ENCODE measurements at regions not wholly inside any gene's neighbourhood (a gene's known extent, or its start where the extent isn't known, plus 50 kb on each side); places are given as distances from the start of the nearest gene placed in this dataset.

DNA sequence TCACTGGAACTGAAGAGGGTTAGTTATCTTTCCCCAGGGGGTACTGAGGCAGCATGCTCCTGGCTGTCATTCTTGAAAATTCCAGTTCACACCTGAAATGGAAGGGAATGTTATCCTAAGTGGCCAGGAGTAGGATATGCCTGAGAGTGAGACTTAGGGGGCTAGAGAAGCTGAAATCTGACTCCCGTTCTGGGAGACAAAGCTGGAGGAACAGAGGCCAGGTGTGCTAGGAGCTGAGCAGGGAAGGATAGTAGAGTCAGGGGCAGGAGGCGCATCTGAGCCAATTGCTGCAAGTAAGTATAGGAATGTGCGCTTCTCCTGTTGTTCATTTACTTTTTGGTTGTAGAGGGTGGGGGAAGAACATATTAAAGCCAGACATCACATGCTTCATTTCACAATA lies 58.1 kb upstream of the KIAA1217 start:
- no peak for TF ChIP-seq CTCF (IDR thresholded peaks at IDR 0.05; ENCODE audit: low read depth, low read length, missing control alignments)
- no peak overlapping the region for H3K4me3 ChIP-seq (ENCODE audit: low read depth, low read length)
- in situ Hi-C loops (cut with HindIII; ENCODE audit: low sequenced_read_pairs), result no loop called here
- no peak for DNase-seq (ENCODE audit: low read depth)

DNA sequence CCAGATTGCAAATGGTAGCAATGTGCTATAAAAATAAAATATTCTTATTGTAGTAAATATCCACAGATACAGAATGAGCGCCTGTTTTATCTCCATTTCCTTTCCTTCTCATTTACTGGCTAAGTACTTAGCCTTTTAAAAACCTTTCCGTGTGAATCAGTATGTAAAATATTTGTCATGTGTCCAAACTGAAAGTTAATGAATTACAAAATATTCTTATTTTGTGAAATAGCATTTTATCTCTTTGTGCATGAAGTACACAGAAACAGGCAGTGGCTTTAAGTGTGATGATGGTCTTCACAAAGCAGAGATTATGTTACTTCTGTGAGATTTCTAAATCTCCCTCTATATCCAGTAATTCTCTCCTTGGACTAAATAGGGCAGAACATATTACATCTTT lies 56.7 kb upstream of the KIAA1217 start:
- DNase-seq (ENCODE audit: low read depth), result no peak
- in situ Hi-C loops (cut with HindIII; ENCODE audit: low sequenced_read_pairs), result no loop called here
- no peak for TF ChIP-seq CTCF (IDR thresholded peaks at IDR 0.05; ENCODE audit: low read depth, low read length, missing control alignments)
- no peak overlapping the region for H3K4me3 ChIP-seq (ENCODE audit: low read depth, low read length)

DNA sequence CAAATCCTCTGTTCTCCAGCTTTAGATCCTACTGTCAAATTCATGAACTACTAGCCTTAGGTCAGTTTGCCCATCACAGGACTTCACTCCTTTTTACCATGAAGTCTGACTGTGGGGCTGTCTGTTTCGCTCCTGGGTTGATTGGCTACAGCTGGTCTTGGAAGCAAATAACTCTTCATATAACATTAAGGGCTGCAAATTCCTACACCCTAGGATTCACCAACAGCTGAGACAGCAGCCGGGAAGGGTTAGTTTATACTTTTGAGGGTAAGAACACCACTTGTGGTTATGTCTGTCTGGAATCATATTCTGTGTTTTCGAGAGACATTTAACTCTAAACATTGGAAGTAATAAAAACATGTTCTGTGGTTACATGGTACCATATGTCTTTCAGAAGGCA lies 55.9 kb upstream of the KIAA1217 start:
- DNase-seq (ENCODE audit: low read depth), result peak; percentile 20
- H3K4me3 ChIP-seq (ENCODE audit: low read depth, low read length), result no peak overlapping the region
- TF ChIP-seq CTCF (IDR thresholded peaks at IDR 0.05; ENCODE audit: low read depth, low read length, missing control alignments), result no peak
- in situ Hi-C loops (cut with HindIII; ENCODE audit: low sequenced_read_pairs), result no loop called here

DNA sequence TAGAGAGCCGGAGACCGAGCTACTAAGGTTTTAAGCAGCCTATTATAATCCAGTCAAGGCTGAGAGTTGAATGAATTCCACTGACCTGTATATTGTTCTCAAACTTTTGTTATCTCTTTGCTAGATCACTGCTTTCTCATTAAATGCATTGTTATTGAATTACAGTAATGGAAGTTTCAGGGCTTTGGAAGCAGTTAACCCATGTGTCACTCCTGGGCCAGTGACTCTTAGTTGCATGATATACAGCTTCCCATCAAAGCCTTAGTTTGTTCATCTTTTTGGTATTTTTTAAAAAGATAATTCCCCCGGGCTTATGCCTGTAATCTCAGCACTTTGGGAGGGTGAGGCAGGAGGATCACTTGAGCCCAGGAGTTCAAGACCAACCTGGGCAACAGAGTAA lies 55.4 kb upstream of the KIAA1217 start:
- TF ChIP-seq CTCF (IDR thresholded peaks at IDR 0.05; ENCODE audit: low read depth, low read length, missing control alignments), result no peak
- in situ Hi-C loops (cut with HindIII; ENCODE audit: low sequenced_read_pairs), result no loop called here
- no peak overlapping the region for H3K4me3 ChIP-seq (ENCODE audit: low read depth, low read length)
- no peak for DNase-seq (ENCODE audit: low read depth)

GRCh38 chr10:24156686-24157085 lies 52.3 kb upstream of the KIAA1217 start:
- H3K4me3 ChIP-seq (ENCODE audit: low read depth, low read length), result no peak overlapping the region
- no peak for TF ChIP-seq CTCF (IDR thresholded peaks at IDR 0.05; ENCODE audit: low read depth, low read length, missing control alignments)
- no peak for DNase-seq (ENCODE audit: low read depth)
- in situ Hi-C loops (cut with HindIII; ENCODE audit: low sequenced_read_pairs), result no loop called here

DNA sequence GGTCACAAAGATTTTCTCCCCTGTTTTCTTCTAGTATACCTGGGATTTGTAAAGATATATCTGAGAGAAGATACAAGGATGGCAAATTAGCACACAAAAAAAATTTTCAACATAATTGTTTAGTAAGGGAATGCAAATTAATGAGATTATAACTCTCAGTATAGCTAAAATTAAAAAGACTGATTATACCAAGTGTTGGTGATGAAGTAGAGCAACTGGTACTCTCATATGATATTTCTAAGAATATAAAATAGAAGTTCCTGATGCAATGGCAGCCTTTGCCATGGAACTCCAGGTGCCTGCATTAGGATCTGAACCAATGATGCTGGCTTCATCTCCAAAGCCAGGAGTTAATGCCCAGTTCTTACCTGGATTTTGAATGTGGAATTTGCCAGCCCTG lies 51.4 kb upstream of the KIAA1217 start:
- DNase-seq (ENCODE audit: low read depth), result no peak
- no peak overlapping the region for H3K4me3 ChIP-seq (ENCODE audit: low read depth, low read length)
- no peak for TF ChIP-seq CTCF (IDR thresholded peaks at IDR 0.05; ENCODE audit: low read depth, low read length, missing control alignments)
- in situ Hi-C loops (cut with HindIII; ENCODE audit: low sequenced_read_pairs), result no loop called here
